NCI-H1092 (cell line): ENCODE measurements at regions not wholly inside any gene's neighbourhood (a gene's known extent, or its start where the extent isn't known, plus 50 kb on each side); places are given as distances from the start of the nearest gene placed in this dataset.

Experiments
- DNase-seq: peaks from one replicate; lab custom pipeline; 2025; lab: John Stamatoyannopoulos, UW

DNA sequence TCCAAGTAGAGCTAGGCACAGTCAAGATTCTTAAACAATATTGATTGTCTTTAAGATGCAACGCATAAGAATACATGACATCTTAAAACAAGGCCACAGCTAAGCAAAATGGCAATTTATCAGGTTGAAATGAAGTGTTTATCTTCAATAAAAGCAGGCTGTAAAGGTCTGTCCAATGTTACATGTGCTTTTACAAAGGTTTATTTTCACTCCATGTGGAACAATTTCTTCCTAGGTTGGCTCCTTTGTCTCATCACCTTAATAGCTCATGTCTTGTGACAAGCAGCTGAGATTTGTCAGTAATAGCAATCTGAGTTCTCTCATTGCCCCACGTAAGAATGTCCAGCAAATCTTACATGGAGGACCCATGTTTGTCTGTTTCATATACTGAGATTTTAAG is 437.6 kb downstream of the GPAM start:
- no peak for DNase-seq

DNA sequence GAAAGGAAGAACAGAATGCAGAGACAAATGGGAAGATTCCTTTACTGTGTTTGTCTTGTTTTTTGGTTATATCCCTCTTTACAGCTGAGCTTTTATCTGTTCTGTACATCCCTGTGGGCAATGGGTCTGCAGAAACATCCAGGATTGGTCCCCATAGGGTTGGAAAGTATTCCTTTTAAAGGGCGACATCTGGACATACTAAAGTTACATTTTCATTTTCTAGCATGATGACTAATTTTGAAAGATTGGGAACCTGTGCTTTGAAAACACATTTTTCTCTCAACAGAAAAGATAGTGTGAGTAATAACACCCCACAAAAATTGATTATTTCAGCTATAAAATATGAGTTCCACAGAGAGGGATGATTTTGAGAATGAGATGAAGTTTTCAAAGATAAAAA is 435.8 kb downstream of the GPAM start:
- no peak for DNase-seq

DNA sequence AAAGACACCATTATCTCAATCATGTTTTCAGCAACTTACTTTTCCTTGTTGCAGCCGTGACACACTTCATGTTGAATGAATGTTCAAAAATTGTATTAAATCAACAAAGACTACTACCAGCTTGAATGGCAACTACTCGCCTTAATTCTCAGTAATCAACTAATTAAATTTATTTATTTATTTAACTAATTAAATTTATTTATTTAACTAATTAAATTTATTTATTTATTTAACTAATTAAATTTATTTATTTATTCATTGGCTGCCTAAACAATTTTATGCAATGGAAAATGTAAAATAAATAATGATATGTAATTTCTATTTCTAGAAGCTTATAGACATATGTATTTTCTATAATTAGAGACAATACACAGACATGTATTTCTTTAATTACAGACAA is 435.4 kb downstream of the GPAM start:
- DNase-seq, result no peak

DNA sequence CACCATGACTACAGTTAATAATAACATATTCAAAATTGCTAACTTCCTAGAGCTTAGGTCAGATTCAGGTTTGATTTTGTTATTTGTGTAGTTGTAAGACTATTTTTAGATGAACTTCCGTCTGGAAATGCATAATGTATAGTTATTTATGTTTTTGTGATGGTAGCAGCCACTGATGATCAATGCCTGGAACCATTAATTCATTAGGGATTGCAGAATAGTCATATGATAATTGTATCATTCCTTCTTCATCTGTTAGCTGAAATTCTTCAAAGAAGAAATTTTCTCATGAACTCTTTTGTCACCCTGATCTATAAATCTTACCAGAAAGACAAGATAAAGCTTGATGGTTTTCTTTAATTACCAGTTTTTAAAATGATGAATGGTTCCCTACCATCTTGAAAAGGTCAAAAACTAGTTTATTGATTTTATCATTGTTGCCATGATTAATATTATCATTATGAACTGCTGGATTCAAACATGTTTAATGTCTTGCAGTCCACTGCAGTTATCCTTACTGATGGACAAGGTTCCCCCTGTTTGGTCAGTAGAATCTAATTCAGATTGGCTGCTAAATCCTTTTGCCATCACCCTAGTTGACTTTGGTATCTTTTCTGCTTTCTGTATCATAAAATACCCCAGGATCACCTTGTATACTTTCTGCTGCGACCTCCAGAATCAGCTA is 433.3 kb downstream of the GPAM start:
- DNase-seq, result no peak

DNA sequence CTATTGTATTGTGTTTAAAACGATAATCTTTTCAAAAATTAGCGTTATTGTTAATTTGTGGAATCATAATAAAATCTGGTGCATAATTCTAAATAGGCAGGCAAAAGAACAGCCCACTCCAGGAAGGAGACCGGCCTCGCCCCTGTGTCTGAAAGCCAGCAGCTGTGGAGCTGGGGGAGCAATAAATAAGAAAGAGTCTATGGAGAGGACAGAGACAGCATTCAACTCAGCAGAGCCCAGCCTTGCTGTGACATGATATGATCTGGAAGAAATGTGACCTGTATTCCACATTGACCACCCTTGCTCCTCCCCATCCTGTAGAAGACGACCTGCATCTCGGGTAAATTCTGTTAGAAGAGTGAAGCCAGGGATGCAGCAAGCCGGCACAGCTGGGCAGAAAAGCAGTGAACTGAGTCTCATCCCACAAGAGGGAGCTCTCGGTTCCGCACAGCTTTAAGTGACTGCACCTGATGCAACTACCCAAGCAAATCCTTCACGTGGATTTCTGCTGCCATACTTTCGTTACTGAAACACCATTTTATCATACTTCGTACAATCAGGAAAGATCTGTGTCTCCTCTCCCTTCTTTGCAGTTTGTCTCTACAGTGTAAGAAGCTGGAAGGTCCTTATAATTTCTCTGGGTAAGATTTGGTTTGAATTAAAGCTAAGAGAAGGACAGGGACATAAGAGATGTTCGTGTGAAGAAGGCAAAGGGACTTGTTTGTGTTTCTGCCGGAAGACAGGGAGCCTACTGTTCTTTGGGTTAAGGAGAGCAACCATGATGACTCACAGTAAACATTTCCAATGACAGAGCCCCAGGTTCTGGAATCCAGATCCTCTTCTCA is 427.1 kb downstream of the GPAM start:
- DNase-seq, result no peak

DNA sequence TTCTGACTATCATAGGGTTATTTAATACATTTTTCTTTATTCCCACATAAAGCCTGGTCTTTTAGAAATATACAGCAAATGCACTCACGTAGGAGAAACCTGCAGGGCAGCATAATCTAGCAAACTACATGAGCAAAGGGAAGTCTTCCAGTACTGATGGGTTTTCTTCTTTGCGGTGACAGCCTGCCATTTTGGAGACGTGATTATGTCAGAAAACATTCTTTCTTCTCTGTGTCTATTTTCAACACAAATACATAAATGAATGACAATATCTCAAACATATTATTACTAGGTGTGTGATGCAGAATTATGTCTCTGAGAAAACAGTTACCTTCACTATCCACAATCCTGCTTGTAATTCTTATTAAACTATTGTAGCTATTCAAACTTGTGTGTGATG is 425.0 kb downstream of the GPAM start:
- no peak for DNase-seq

DNA sequence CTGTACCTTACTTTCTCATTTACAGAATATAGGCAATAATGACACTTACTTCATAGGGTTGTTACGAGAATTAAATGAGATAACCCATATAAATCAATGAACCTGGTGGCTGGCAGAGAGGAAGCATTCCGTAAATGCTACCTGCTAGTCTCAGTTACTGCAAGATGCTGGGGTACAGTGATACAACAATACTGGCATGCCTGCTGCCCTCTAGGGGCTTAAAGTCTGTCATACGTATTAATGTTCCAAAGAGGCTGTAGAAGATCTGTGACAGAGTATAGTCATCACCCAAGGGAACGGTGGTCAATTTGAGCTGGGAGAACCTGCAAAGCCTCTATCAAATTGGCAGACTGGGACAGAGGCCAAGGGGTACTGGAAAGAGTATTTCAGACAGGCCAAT is 421.5 kb downstream of the GPAM start:
- DNase-seq, result no peak

DNA sequence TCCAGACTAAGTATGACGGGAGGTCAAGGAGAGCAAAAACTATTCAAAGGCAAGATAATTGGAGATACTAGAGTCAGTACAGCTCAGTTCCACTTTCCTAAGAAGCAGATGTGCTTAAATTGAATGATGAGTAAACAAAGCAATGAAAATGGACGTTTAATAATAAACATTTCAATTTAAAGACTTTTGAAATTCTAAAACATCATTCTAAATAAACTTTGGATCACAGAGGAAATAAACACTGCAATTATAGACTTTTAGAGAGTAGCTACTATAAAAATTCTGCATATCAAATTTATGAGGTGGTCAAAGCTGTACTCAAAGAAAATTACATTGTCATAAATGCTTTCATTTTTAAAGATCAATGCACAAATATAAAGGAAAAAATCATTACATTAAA is 418.3 kb downstream of the GPAM start:
- DNase-seq, result no peak

DNA sequence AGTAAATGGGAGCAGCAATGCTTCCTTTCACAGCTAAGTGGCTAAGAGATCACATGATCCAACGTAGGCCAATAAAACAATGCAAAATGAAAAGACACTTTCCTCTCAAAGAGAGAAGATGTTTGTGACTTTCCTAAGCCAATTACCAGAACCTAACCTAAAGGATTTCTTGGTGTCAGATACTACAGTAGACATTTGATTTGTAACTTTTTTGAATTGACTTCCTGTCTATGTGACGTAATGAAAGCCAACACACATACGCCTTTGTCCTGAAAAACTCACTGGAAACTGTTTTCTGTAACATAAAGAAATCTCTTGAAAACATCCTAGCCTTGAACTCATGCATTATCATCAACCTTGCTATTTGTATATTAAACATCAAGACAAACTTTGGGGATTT is 417.1 kb downstream of the GPAM start:
- no peak for DNase-seq

DNA sequence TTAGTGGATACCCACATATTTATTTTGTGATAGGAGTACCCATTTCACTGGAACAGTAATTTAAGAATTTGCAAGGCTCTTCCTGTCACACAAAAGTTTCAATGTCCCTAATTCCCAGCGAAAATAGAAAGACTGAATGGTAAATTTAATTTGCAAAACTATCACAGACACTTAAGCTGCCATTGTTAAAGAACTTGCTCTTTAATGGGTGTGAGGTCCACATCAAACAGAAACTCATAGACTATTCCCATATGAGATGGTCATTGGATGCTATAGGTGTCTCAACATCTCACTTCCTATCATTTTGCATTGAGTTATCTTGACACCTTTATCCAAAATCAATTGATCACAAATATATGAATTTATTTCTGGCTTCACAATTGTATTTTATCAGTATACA is 415.9 kb downstream of the GPAM start:
- no peak for DNase-seq

DNA sequence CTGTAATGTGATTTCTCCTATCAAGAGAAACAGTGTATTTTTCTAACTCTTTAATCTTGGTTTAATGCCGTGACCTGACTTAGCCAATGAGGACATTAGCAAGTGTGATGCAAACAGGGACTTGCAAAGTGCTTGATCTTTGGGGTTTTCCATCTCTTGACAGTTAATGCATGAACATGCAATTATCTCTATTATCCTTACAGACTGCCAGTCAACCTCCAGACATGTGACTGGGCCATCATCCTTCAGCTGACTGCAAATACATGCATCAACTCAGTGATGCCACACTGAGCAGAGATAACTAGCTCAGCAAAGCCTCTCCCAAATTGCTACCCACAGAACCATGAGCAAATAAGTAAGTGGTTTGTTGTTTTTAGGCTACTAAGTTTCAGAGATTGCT is 409.6 kb downstream of the GPAM start:
- no peak for DNase-seq

DNA sequence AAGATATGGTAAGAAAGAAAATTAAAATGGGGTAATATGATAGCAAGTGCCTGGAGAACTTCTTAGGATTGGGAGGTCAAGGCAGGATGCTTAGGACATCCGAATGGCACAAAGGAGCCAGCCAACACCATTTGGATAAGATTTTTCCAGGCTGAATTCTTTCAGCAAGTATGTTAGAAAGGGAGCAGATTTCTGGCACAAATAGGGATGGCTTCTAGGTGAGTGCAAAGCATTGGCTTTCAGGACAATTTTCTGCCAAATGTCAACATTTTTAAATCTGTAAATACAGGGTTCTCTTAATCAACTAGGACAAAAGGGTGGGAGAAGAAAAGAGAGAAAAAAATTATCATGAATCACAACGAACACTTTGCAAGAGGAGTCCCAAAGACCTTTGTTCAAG is 409.1 kb downstream of the GPAM start:
- DNase-seq, result no peak

DNA sequence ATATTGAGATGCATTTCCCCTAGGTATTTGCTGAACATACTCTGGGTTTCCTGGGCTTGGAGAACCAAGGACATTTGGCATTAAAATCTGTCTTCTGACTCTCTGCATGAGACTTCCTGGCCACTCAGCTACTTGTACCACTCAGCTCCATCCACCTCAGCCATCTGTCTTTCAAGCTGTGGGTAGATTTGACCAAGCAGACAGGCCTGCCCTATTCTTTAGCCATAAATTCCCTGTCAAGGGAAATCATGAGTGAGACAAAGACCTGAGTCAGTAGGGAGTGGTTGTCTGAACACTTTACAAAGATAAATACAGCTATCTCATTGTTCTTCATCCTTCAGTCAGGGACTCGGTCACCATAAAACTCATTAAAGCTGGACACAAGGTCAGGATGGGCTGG is 399.1 kb downstream of the GPAM start:
- no peak for DNase-seq

DNA sequence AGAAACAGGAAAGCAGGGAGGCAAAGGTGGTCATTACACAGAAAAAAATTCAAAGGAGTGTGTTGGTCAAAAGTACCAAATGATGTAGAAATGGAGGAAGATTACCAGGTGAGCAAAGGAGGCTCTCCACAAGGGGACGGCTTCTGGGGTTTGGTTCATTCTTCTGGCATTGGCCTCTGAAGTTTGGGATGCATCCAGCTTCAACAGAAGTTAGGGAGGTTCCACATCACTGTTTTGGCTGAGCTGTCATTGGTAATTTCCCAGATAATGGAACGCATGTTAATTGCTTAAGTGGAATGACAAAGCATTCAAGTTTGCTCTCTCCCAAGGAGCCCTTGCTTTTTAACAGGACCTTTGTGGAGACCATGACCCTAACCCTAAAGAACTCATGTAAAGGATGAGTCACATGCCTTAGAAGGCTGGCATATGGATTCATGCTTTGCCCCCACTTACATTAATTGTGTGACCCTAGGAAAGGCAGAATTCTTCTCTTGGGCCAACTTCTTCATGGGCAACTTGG is 398.6 kb downstream of the GPAM start:
- no peak for DNase-seq

DNA sequence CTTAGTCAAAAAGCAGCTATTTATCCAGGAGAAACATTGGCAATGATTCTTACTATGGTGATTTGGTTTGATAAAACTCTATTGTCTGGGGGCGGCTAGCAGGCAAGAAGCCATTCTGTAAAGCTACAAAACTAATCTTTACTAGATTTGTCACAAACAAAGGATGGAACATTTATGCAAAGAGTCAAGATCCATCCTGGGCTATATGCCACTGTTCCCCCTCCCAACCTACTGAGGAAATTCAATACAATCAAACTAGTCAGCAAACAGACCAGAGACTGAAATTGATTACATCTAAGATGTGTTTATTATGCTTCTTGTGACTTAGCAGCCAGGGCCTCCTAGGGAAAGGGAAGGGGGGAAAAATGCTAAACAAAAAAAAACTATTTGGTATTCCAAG is 397.6 kb downstream of the GPAM start:
- DNase-seq, result no peak

DNA sequence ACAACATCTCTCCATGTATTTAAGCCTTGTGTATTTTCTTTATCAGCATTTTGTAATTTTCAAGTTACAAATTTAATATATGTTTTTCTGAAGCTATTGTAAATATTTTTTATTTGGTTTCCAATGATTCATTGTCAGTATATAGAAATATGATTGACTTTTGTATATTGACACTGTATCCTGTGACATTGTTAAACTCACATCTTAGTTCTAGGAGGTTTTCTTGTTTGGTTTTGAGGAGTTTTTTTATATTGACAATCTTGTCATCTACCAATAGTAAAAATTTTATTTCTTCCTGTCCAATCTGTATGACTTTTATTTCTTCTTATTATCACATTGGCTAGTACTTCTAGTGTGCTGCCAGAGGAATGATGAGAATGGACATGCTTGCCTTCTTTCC is 393.7 kb downstream of the GPAM start:
- DNase-seq, result no peak

DNA sequence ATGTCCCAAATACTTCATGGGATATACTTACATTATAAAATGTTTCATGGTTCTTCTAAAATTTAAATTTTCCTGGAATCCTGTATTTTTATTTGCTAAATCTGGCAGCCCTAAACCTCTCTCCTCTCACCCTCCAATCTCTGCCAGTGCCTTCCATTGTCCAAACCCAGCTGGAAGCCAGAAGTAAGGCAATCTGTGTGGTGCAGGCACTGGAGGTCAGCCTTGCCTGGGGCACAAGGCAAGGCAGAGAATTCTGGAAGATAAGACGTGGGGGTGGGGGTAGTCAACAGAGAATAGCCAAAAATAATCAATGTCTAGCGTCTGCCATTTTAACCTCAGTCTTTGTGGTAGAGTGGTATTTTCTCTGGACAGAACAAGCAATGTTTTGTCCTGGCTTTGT is 381.7 kb downstream of the GPAM start:
- DNase-seq, result no peak

DNA sequence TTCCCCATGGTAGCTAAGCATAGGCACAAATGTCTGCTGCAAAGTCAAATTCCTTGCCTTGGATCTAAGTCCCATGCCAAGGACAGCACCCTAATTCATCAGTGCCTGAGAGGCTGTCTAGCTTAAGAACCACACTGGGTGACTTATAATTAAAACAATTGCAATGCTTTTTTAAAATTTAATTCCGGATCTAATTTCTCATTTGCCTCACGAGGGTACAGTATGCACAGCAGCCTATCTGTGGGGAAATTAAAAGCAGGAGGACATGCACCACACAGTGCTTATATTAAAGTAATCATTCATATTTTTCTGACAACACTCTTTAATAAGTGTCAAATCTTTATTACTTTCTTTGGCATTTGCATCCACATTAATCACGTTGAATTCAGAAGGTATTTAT is 378.8 kb downstream of the GPAM start:
- DNase-seq, result no peak

DNA sequence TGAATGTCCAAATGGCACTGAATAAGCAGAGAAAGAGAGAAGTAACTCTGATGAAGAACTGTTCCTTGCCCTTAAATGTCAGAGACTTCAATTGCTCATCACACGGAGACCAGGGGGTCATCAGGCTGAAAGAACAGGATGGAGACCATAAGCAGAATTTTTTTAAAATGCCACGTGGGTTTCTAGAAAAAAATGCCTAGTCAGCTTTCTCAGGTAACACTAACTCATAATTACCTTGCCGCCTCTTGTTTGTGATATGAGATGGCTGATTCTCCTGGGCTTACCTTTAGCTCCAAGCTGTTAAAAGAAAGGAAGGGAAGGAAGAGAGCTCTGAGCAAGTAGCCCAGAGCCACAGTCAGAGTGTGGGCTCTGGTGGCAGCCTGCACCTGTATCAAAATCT is 372.0 kb downstream of the GPAM start:
- DNase-seq, result no peak

DNA sequence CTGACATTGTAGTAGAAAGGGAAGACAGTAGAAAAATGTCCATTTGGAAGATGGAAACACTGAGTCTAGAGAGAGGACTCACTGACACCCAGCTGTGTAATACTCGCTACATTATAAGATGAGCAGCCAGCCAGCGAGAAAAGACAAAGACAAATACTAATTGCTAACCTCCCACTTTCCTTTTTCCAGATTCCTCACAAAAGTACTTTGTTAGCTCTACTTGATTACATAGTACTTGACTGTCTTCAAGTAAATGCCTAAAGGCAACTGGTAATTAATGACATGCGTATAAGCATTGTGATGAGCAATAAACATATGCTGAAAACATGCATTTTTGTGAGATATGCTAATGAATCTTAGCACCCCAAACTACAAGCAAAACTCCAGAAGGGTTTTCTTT is 363.1 kb downstream of the GPAM start:
- no peak for DNase-seq

DNA sequence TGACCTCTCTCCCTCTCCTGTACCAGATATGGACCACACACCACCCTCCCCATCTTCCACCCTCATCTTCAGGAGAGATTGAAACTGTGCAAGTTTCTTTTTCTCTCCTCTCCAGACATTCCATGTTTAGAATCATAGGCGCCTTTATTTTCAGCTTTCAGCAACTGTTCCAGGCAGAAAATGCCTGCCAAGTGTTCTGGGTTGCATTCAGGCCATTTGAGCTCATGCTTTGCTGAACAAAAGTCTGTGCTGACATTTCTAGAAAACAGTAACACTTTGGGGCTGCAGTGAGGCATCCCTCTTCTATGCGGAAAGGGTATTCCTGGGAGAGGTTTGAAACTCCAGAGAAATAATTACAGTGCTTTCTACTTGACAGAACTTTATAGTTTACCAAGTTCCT is 361.7 kb downstream of the GPAM start:
- DNase-seq, result no peak

DNA sequence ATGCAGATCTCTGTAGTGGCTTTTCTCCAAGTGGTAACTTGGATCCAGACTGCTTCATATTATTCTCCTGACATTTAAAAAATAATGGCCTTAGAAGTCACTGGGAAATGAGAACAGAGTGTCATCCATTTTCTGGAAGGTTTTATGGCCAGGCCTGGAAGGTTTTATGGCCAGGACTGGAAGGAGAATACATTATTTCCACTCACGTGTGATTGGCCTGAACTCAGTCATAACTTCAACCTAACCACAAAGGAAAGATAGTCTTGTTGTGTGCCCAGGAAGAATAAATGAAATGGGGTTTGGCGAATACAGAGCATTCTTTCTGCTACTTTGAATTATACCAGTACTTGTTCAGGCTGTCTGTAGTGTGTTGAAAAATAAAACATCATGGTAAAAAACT is 360.9 kb downstream of the GPAM start:
- DNase-seq, result no peak

DNA sequence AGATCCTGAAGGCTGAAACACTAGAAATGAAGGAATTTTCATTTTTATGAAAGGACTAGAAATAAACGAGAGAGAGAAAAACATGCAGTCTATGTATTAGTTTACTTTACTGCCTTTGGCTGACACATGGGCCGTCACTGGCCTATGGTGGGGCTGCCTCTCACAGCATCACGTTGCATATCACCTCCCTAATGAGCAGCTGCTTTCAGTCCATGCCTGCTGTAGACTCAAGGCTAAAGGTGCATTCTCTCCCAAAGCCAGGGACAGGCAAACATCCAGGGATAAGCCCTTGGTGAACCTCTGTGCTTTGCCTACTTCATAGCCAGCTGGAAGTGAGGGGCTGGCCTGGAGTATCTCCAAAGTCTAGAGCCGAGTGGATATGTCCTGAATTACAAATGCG is 359.4 kb downstream of the GPAM start:
- no peak for DNase-seq

DNA sequence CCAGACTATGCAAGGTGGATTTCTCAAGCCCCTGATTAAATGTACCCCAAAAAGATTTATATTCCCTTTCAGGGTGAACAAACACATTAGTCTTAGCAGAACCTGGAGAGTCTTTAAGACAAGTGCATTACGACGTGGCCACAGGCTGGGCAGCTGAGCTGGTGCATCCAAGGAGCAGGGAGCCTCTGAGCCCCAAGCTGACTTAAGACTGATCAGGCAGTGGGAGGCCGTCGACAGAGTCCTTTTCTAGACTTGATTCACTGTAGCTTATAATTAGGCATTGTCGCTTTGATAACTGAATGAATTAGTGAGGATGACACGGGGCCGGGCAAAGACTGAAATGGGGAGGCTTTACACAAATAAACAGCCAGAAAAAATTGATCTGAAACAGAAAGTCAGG is 353.2 kb downstream of the GPAM start:
- no peak for DNase-seq
